HG03060 (cell line): ENCODE measurements at regions not wholly inside any gene's neighbourhood (a gene's known extent, or its start where the extent isn't known, plus 50 kb on each side); places are given as distances from the start of the nearest gene placed in this dataset.
"Not testable (repeated sequence)": the region's sequence is repeated elsewhere in the genome, so short reads cannot be mapped to it uniquely, and the experiment has no call there.

Source experiments
- ATAC-seq: cut with Tn5 transposase; IDR thresholded peaks from one replicate; pipeline ENCODE4 v1.9.1; 2021; ENCODE audit warnings: low read depth, moderate number of reproducible peaks; ENCODE audit not compliant: unreplicated experiment

DNA sequence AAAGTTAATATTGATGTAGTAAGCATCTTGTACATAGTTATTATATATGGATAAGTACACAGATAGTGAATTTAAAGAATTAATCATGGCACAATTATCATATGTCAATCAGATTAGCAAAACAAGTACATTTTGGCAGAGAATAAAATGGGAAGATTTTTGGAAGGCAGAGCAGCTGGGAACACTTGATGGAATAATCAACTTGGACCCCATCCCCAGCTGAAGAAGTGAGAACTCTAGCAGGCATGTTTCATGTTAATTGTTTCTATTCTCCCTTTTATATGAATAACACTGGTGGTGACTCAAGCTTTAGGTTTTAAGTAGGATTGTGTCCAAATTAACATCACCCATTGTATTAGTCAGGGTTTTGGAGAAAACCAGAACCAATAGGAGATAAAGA lies 198.7 kb downstream of the KCNJ2 start:
- ATAC-seq, result no peak

GRCh38 chr17:70369391-70369790 lies 200.1 kb downstream of the KCNJ2 start:
- ATAC-seq, result no peak

- no peak for ATAC-seq
Observed at GRCh38 chr17:70370816-70371215, 201.5 kb downstream of the KCNJ2 start.

DNA sequence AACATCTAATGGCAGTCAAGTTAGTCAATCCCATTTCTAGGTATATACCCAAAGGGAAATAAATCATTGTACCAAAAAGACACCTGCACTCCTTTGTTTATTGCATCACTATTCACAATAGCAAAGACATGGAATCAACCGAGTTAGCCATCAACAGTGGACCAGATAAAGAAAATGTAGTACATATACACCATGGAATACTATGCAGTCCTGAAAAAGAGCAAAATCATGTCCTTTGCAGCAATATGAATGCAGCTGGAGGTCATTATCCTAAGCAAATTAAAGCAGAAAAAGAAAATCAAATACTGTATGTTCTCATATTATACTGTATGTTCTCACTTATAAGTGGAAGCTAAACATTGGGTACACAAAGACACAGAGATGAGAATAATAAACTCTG lies 204.0 kb downstream of the KCNJ2 start:
- ATAC-seq, result no peak

DNA sequence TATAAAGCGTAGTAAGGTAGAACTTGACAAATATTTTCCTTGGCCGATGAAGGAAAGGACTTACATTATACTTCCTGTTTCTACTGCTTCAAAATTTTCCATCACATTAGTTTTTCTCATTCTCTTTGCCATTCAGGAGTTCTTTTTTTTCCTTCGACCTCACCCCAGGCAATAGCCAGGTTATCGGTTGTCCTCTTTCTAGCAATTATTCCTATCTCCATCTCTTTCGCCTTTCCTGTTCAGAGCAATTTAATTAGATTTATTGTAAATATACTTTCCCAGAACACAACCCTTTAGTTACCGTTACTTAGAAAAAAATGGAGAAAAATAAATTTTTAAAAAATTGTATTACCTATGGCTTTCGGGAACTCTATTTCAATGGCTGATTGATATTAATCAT lies 205.2 kb downstream of the KCNJ2 start:
- no peak for ATAC-seq

GRCh38 chr17:70375406-70375805 lies 206.1 kb downstream of the KCNJ2 start:
- ATAC-seq, result no peak

- ATAC-seq, result no peak
Observed at GRCh38 chr17:70375813-70376770, 206.8 kb downstream of the KCNJ2 start.

DNA sequence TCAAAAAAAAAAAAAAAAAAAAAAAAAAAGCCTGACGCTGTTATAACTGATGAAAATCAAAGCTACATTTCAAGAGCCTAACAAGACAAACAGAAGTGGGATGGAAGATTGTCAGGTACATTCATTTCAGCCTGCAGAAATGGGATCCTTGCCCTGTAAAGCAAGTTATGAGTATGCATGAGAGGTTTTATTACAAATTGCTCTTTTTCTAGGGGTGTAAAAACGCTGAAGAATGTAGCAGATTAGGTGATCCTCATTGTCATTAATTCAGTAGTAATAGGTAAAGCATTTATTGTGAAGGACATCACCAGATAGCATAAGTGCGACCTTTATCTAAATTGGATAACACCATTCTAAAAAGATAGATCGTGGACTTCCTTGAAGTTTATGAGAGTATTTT lies 208.3 kb downstream of the KCNJ2 start:
- ATAC-seq, result no peak

DNA sequence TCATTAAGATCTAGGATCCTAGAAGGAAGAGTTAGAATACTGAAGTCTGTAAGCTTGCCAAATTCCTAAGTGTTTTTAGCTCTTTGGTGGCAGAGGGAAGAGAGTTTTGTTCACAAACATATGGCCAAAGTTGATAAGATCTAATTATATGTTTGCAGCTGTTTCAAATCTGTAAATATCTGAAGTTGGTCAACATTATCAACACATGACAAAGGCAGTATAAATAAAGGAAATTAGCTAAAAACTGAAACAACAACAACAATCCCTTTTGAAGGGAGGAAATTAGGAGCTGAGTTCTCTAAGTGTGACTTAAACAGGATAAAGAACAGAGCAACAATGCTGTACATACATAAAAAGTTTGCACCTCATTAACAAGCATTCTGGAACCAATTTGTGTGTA lies 208.7 kb downstream of the KCNJ2 start:
- ATAC-seq, result no peak

DNA sequence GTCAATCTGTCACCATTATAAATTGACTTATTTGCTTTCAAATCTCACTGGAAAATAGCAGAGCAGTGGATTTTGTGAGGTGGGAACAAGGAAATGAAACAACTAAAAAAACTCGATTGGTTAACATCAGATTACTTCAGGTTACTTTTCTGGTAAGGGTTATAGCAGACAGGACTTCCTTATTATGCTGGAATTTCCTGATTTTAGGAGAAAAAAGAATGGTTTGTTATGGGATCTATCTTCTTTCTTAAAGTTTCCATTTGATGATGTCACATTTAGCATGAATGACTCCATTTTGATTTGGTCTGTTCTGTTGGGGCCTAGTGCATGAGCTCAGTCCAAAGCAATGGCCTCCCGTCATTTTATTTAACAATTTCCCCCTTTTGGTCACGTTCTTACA lies 210.6 kb downstream of the KCNJ2 start:
- no peak for ATAC-seq

DNA sequence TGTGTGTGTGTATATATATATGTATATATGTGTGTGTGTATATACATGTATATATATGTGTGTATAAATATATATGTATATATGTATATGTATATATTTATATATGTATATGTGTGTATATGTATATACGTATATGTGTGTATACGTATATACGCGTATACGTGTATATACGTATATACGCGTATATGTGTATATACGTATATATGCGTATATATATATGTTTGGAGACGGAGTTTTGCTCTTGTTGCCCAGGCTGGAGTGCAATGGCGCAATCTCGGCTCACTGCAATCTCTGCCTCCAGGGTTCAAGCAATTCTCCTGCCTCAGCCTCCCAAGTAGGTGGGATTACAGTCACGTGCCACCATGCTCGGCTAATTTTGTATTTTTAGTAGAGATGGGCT lies 212.6 kb downstream of the KCNJ2 start:
- ATAC-seq, result not testable (repeated sequence)

- ATAC-seq, result no peak
Observed at GRCh38 chr17:70388326-70388725, 219.0 kb downstream of the KCNJ2 start.

DNA sequence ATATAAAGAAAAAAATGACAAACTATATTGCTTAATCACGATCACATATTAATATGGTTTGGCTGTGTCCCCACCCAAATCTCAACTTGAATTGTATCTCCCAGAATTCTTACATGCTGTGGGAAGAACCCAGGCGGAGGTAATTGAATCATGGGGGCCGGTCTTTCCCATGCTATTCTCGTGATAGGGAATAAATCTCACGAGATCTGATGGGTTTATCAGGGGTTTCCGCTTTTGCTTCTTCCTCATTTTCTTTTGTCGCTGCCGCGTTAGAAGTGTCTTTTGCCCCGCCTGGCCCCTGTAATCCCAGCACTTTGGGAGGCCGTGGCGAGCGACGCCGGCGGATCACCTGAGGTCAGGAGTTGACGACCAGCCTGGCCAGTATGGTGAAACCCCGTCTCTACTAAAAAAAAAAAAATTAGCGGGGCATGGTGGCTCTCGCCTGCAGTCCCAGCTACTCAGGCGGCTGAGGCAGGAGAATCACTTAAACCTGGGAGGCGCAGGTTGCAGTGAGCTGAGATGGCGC lies 220.0 kb downstream of the KCNJ2 start:
- not testable (repeated sequence) for ATAC-seq

DNA sequence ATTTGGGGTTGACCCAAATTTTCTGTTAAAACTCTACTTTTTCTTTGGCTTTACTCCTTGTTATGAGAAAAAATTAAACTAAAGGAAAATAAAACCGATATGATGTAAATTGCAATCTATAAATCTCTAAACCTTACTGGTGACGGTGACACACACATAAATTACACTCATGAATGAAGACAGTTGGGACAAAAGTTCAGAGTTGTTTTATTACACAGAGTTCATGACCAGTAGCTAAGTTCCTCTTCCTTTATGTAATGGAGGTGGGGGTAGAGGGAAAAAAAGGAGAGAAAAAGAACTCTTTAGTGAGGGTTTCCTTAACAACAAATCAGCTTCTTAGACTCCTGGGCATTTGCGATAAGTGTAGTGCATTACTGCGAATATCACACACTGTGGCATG lies 220.7 kb downstream of the KCNJ2 start:
- ATAC-seq, result no peak

GRCh38 chr17:70394473-70395232 lies 225.3 kb downstream of the KCNJ2 start:
- ATAC-seq, result no peak

GRCh38 chr17:70405492-70406220 lies 236.3 kb downstream of the KCNJ2 start:
- peak; percentile 65 for ATAC-seq

DNA sequence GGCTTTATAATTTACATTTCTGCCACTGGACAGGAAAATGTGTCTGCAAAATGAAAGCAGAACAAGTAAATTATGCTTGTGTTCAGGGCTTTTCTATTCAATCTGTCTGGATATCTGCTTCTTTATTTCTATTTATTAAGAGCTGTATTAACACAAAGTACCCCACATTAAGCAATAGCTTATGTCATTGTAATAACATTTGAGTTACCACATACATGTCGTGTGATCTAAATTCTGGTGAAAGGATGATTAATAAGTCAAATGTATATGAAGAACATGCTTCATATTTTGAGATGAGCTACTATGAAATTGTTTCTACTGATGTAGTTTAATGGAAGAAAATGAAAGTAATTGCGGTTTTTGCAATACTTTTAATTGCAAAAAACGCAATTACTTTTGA lies 238.2 kb downstream of the KCNJ2 start:
- ATAC-seq, result no peak

DNA sequence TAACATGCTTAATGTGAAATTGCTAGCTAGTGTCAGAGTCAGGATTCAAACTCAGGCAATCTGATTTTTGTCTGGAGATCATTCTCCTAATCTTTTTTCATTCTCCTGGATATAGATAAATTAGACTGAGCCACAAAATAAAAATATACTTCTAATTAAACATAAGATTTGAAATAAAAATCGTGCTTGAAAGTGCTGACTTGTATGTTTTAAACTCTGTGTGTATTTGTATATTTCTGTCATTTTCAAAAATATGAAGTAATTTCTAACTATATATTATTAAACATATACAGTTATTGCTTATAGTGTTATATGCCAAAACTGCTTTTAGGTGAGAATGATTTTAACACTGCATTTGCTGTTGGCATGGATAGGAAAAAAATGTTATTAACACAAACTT lies 239.4 kb downstream of the KCNJ2 start:
- ATAC-seq, result no peak

DNA sequence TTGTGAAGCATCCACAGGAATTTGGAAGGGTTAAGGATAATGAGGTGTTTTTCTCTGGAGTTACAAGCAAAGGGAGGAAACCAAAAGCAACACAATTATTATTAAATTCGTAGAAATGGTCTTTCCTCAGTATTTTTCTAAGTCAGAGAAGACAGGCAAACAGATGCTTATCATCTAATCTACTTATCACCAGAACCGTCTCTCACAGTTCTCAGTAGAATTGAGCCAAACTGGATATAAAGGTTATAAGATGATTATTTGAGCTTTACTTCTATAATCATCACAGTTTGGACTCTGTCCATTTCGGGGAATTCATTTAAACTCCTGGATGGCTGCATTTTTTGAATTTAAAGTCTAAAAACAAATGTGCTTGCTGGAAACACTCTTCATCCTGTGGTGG lies 245.0 kb downstream of the KCNJ2 start:
- no peak for ATAC-seq

- no peak for ATAC-seq
Observed at GRCh38 chr17:70420861-70421445, 251.6 kb downstream of the KCNJ2 start.
